ENCODE measurements at regions not wholly inside any gene's neighbourhood (a gene's known extent, or its start where the extent isn't known, plus 50 kb on each side); places are given as distances from the start of the nearest gene placed in this dataset.

GRCh38 chr3:59304296-59304695, 254.5 kb upstream of the CFAP20DC start:
- no peak for DNase-seq

GRCh38 chr3:59303452-59303851, 253.6 kb upstream of the CFAP20DC start:
- DNase-seq: no peak

- no peak for DNase-seq
Observed at GRCh38 chr3:59302442-59302841, 252.6 kb upstream of the CFAP20DC start.

- DNase-seq: no peak
Observed at GRCh38 chr3:59300733-59301132, 250.9 kb upstream of the CFAP20DC start.

- DNase-seq: no peak
Observed at GRCh38 chr3:59299561-59299960, 249.7 kb upstream of the CFAP20DC start.

- DNase-seq: no peak
Observed at GRCh38 chr3:59290358-59290757, 240.5 kb upstream of the CFAP20DC start.

GRCh38 chr3:59289831-59290230, 240.0 kb upstream of the CFAP20DC start:
- no peak for DNase-seq

- no peak for DNase-seq
Observed at GRCh38 chr3:59288951-59289350, 239.1 kb upstream of the CFAP20DC start.

GRCh38 chr3:59286791-59287531, 237.1 kb upstream of the CFAP20DC start:
- DNase-seq: no peak

- DNase-seq: no peak
Observed at GRCh38 chr3:59285560-59285959, 235.7 kb upstream of the CFAP20DC start.

- no peak for DNase-seq
Observed at GRCh38 chr3:59284926-59285325, 235.1 kb upstream of the CFAP20DC start.

GRCh38 chr3:59280113-59280512, 230.3 kb upstream of the CFAP20DC start:
- no peak for DNase-seq

GRCh38 chr3:59277816-59278215, 228.0 kb upstream of the CFAP20DC start:
- DNase-seq: no peak

- no peak for DNase-seq
Observed at GRCh38 chr3:59277201-59277600, 227.4 kb upstream of the CFAP20DC start.

GRCh38 chr3:59273976-59274375, 224.2 kb upstream of the CFAP20DC start:
- no peak for DNase-seq

GRCh38 chr3:59271971-59272370, 222.1 kb upstream of the CFAP20DC start:
- DNase-seq: no peak

- DNase-seq: no peak
Observed at GRCh38 chr3:59270921-59271320, 221.1 kb upstream of the CFAP20DC start.

GRCh38 chr3:59270209-59270608, 220.4 kb upstream of the CFAP20DC start:
- DNase-seq: no peak

GRCh38 chr3:59268170-59268569, 218.3 kb upstream of the CFAP20DC start:
- DNase-seq: no peak

GRCh38 chr3:59267021-59267420, 217.2 kb upstream of the CFAP20DC start:
- DNase-seq: no peak

GRCh38 chr3:59266551-59266950, 216.7 kb upstream of the CFAP20DC start:
- DNase-seq: no peak

- DNase-seq: no peak
Observed at GRCh38 chr3:59265566-59265965, 215.7 kb upstream of the CFAP20DC start.

GRCh38 chr3:59264366-59264765, 214.5 kb upstream of the CFAP20DC start:
- no peak for DNase-seq

- DNase-seq: no peak
Observed at GRCh38 chr3:59263152-59263551, 213.3 kb upstream of the CFAP20DC start.

Data from anterior cingulate cortex (tissue), 58 donors.